ENCODE measurements at regions not wholly inside any gene's neighbourhood (a gene's known extent, or its start where the extent isn't known, plus 50 kb on each side); places are given as distances from the start of the nearest gene placed in this dataset.

GRCh38 chr11:39990421-39990831, 1469.0 kb downstream of the LRRC4C start:
- TF ChIP-seq CTCF (IDR thresholded peaks at IDR 0.05; ENCODE audit: low read length) (no peak), EZH2 (IDR thresholded peaks at IDR 0.05; ENCODE audit: borderline replicate concordance, low read length) (no peak)
